Esophagus (tissue), 2 donors: ENCODE measurements at regions not wholly inside any gene's neighbourhood (a gene's known extent, or its start where the extent isn't known, plus 50 kb on each side); places are given as distances from the start of the nearest gene placed in this dataset.

Experiments used
- H3K27ac ChIP-seq, 2 donors: one replicate each; pipeline ENCODE4 v1.5.1; 2013; ENCODE audit warnings: low read depth in 2 of 2, mild to moderate bottlenecking in 2 of 2, inconsistent platforms in 1 of 2, low read length in 1 of 2, moderate library complexity in 1 of 2
- H3K27me3 ChIP-seq, 2 donors: one replicate each; pipeline ENCODE4 v1.6.1; 2013; ENCODE audit warnings: low read length in 2 of 2, control low read depth in 1 of 2, mild to moderate bottlenecking in 1 of 2; ENCODE audit not compliant: insufficient read depth in 2 of 2, control insufficient read depth in 1 of 2
- H3K36me3 ChIP-seq, 2 donors: one replicate each; pipeline ENCODE4 v1.6.1; 2013; ENCODE audit warnings: low read length in 1 of 2; ENCODE audit not compliant: control insufficient read depth in 2 of 2, insufficient read depth in 2 of 2
- H3K4me1 ChIP-seq, 2 donors: one replicate each; pipeline ENCODE4 v1.6.1; 2013; ENCODE audit warnings: low read length in 1 of 2; ENCODE audit not compliant: control insufficient read depth in 2 of 2, insufficient read depth in 2 of 2
- H3K4me3 ChIP-seq, 2 donors: one replicate each; pipeline ENCODE4 v1.5.1; 2013; ENCODE audit warnings: low read length in 2 of 2, mild to moderate bottlenecking in 2 of 2, low read depth in 1 of 2, moderate library complexity in 1 of 2
- H3K9me3 ChIP-seq, 2 donors: one replicate each; pipeline ENCODE4 v1.6.1; 2013; ENCODE audit warnings: mild to moderate bottlenecking in 2 of 2, low read depth in 1 of 2, low read length in 1 of 2, moderate library complexity in 1 of 2; ENCODE audit not compliant: control insufficient read depth in 2 of 2, insufficient read depth in 1 of 2
- WGBS, 2 donors: extraction: QIAGEN DNeasy Blood & Tissue Kit; methylation state at CpG; one replicate each; pipeline ENCODE4 v1.1.7; 2013; 5-methylcytosine and 5-hydroxymethylcytosine counted together
- donor health status: healthy with polysubstance abuse.
- donor health status: Bipolar disorder and iron deficiency.

DNA sequence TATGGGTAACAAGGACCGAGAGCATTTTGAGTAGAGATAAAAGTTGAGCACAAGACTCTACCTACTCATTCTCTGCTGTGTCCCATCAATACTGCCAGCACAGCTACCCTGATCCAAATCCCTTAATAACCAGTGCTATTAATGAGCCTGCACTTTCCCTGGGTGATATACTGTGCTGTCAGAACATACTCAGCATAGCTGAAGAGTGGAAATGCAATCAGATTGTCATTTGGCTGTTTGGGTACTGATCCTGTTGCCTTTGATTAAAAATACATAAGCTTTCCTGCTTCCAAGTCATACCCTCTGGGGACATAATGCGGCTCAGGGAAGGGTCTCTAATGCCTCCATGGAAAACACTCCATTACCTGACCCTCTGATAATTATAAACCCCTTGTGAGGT, 917.5 kb downstream of the SQOR start:
- no peaks in the 10 kb centered on the region for H3K27me3 ChIP-seq
- H3K27ac ChIP-seq: no peak overlapping the region
- no peaks in the 10 kb centered on the region for H3K36me3 ChIP-seq
- WGBS, 2 donors: 78 to 82% methylated on average over 2 of the region's 2 CpGs
- H3K9me3 ChIP-seq: no peaks in the 10 kb centered on the region
- no peaks in the 10 kb centered on the region for H3K4me1 ChIP-seq
- no peak overlapping the region for H3K4me3 ChIP-seq

- no peak overlapping the region for H3K27ac ChIP-seq
- no peaks in the 10 kb centered on the region for H3K36me3 ChIP-seq
- 32 to 38% methylated on average over 2 of the region's 2 CpGs for WGBS, 2 donors
- H3K9me3 ChIP-seq: no peaks in the 10 kb centered on the region
- no peaks in the 10 kb centered on the region for H3K27me3 ChIP-seq
- H3K4me3 ChIP-seq: no peak overlapping the region
- H3K4me1 ChIP-seq: no peaks in the 10 kb centered on the region
These were observed 920.7 kb downstream of the SQOR start for GRCh38 chr15:46555547-46555946.

DNA sequence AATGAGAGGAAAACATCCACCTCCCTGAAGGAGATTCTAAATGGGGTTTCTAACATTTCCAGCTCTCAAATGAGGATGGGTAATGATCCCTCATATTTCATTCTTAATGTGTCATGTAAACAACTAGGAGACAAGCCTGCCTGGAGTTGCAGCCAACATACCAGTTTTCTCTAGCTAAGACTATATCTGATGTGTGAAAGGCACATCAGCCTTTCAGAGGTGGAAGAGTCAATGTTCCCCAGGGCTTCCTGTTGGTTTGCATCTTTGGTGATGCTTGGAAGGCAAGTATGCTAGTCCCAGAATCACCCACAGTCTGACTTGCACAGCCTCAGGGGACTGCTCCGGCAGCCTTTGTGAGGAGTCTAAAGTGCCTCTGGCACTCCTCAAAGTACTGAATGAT, 921.2 kb downstream of the SQOR start:
- Histone ChIP-seq H3K9me3 (no peaks in the 10 kb centered on the region), H3K27ac (no peak overlapping the region), H3K4me3 (no peak overlapping the region), H3K36me3 (no peaks in the 10 kb centered on the region), H3K4me1 (no peaks in the 10 kb centered on the region), H3K27me3 (no peaks in the 10 kb centered on the region)
- WGBS, 2 donors: 70 to 80% methylated on average over 1 of the region's 1 CpG

- whole genome bisulfite sequencing, 2 donors: 68 to 74% methylated on average over 5 of the region's 5 CpGs
- Histone ChIP-seq H3K36me3 (no peaks in the 10 kb centered on the region), H3K27me3 (no peaks in the 10 kb centered on the region), H3K27ac (no peak overlapping the region), H3K9me3 (no peaks in the 10 kb centered on the region), H3K4me1 (no peaks in the 10 kb centered on the region), H3K4me3 (no peak overlapping the region)
These were observed 921.9 kb downstream of the SQOR start for GRCh38 chr15:46556559-46557379.

DNA sequence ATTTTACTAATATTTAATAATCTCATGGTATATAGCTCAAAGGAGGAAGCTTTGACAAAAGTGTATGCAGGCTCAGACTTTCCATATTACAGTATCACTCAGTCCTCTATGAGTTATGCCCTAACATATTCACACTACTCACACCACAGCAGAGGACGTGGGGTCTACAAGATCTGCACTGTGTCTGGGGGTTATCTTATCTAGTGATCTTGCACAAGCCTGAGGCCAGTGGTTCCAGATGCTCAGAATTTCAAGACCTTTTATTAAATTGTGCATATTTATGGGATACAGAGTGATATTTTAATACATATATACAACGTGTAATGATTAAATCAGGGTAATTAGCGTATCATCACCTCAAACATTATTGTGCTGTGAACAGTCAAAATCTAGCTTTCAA, 933.1 kb downstream of the SQOR start:
- WGBS, 2 donors: 82% methylated on average over 3 of the region's 3 CpGs
- Histone ChIP-seq H3K36me3 (no peaks in the 10 kb centered on the region), H3K27me3 (no peaks in the 10 kb centered on the region), H3K27ac (no peak overlapping the region), H3K4me1 (no peaks in the 10 kb centered on the region), H3K4me3 (no peak overlapping the region), H3K9me3 (peaks cover 0 to 6% of the 10 kb centered on the region in 2 donors)

DNA sequence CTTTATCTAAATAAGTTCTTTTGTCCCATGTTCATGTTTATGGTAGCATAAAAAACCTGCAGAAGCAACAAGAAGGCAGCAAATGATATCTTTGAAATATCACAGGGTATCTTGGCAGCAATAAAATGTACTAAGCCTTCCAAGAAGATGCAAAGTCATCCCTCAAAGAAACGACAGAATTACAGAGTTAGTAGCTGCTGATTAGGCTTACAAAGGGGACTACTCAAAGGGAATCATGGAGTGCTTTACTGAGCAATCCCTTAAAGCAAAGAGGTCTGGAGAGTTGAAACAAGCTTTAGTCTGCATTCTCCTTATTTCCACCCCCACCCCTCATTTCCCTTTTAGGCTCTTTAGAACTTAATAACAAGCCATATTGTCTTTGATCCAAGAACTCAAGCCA, 935.0 kb downstream of the SQOR start:
- WGBS, 2 donors: 25 to 26% methylated on average over 1 of the region's 1 CpG
- peaks cover 0 to 4% of the 10 kb centered on the region in 2 donors for H3K9me3 ChIP-seq
- H3K4me1 ChIP-seq: no peaks in the 10 kb centered on the region
- H3K36me3 ChIP-seq: no peaks in the 10 kb centered on the region
- no peak overlapping the region for H3K4me3 ChIP-seq
- H3K27me3 ChIP-seq: no peaks in the 10 kb centered on the region
- no peak overlapping the region for H3K27ac ChIP-seq

- Histone ChIP-seq H3K9me3 (no peaks in the 10 kb centered on the region), H3K4me3 (no peak overlapping the region), H3K27me3 (no peaks in the 10 kb centered on the region), H3K4me1 (no peaks in the 10 kb centered on the region), H3K27ac (no peak overlapping the region), H3K36me3 (no peaks in the 10 kb centered on the region)
- 46 to 63% methylated on average over 1 of the region's 1 CpG for WGBS, 2 donors
These were observed 942.0 kb downstream of the SQOR start for GRCh38 chr15:46576646-46577395.

GRCh38 chr15:46577767-46578166, 942.9 kb downstream of the SQOR start:
- Histone ChIP-seq H3K27me3 (no peaks in the 10 kb centered on the region), H3K36me3 (no peaks in the 10 kb centered on the region), H3K27ac (no peak overlapping the region), H3K4me1 (no peaks in the 10 kb centered on the region), H3K4me3 (no peak overlapping the region), H3K9me3 (no peaks in the 10 kb centered on the region)
- 41 to 42% methylated on average over 2 of the region's 2 CpGs for WGBS, 2 donors

DNA sequence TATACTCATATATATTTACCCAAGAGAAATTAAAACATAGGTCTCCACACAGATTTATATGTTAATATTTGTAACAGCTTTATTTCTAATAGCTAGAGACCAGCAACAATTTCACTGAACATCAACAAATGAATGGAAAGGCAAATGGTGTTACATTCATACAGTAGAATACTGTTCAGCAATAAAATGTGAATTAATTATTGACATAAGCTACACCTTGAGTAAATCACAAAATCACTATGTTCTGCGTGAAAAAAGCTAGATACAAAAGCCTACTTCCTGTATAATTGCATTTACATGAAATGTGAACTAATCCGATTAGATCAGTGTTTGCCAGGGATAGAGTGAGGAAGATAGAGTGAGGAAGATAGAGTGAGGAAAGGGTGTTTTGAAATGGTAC, 945.7 kb downstream of the SQOR start:
- H3K36me3 ChIP-seq: no peaks in the 10 kb centered on the region
- whole genome bisulfite sequencing, 2 donors: 45 to 66% methylated on average over 2 of the region's 2 CpGs
- no peaks in the 10 kb centered on the region for H3K27me3 ChIP-seq
- H3K4me1 ChIP-seq: no peaks in the 10 kb centered on the region
- no peak overlapping the region for H3K4me3 ChIP-seq
- no peaks in the 10 kb centered on the region for H3K9me3 ChIP-seq
- no peak overlapping the region for H3K27ac ChIP-seq

DNA sequence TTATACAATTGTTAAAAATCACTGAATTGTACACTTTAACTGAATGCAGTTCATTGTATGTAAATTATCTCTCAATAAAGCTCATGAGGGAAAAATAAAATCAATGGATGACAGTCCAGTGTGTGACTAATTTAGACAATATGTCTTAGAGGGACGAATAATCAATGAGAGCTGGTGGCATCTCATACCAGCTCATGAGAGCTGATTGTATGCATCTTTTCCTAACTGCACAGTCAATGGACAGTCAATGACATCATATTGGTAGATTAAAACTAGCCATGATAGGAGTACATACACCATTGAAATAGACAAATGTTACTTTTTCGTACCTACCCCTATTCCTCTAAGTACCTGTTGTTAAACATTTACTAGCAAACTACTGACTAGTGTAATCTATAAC, 946.1 kb downstream of the SQOR start:
- WGBS, 2 donors: 73 to 76% methylated on average over 2 of the region's 2 CpGs
- H3K36me3 ChIP-seq: no peaks in the 10 kb centered on the region
- no peak overlapping the region for H3K27ac ChIP-seq

More for the DNA sequence above, 946.1 kb downstream of the SQOR start:
- Histone ChIP-seq H3K4me1 (no peaks in the 10 kb centered on the region), H3K9me3 (no peaks in the 10 kb centered on the region), H3K27me3 (no peaks in the 10 kb centered on the region), H3K4me3 (no peak overlapping the region)
